Endothelial cell of umbilical vein (primary cell): ENCODE measurements at regions not wholly inside any gene's neighbourhood (a gene's known extent, or its start where the extent isn't known, plus 50 kb on each side); places are given as distances from the start of the nearest gene placed in this dataset.

Experiments
- BruUV-seq: library from RNA; stranded (reverse); fragments of 400-500 nt; replicated peaks from 2 replicates; lab custom pipeline; 2021; lab: Mats Ljungman, UMichigan
- CTCF ChIA-PET: fragments of 300-600, 350-600 bp; sonication (Branson Sonifier 250); formaldehyde crosslinking; loops from one replicate; lab custom pipeline; 2021; ENCODE audit warnings: antibody characterized with exemption, inconsistent platforms; lab: Charles Lee
- POLR2A ChIA-PET: fragments of 300-600, 350-600 bp; sonication (Branson Sonifier 250); formaldehyde crosslinking; loops from one replicate; lab custom pipeline; 2021; ENCODE audit warnings: antibody characterized with exemption, inconsistent platforms; lab: Charles Lee
- DNase-seq: peaks from one replicate; pipeline ENCODE4 v3.0.0-alpha.2; 2011; ENCODE audit warnings: low read depth, low spot score
- FAIRE-seq: peaks from 2 replicates; lab custom pipeline; 2011; peaks lifted over from hg19 to GRCh38; lab: Jason Lieb, UNC
- H2AFZ ChIP-seq: 2 replicates; pipeline ENCODE4 v1.6.0; 2012; ENCODE audit warnings: low read depth, low read length, control low read depth, inconsistent platforms
- H3K27ac ChIP-seq: 2 replicates; pipeline ENCODE4 v1.5.1; 2011; ENCODE audit warnings: low read depth, mild to moderate bottlenecking, control low read depth, low read length, moderate library complexity; ENCODE audit not compliant: insufficient read depth
- H3K27me3 ChIP-seq, 2 experiments: 2 replicates each; pipeline versions ENCODE4 v1.6.0 to v1.6.1; 2011; ENCODE audit warnings: low read length in 2 of 2, mixed read lengths in 1 of 2; ENCODE audit not compliant: control insufficient read depth in 2 of 2, insufficient read depth in 2 of 2
- H3K36me3 ChIP-seq, 2 experiments: 2 replicates in 1 of 2; 3 replicates in 1 of 2; pipeline ENCODE4 v1.5.1; 2011; ENCODE audit warnings: low read length in 2 of 2, mild to moderate bottlenecking in 1 of 2, moderate library complexity in 1 of 2; ENCODE audit not compliant: control insufficient read depth in 2 of 2, insufficient read depth in 2 of 2; ENCODE audit errors: extremely low read depth in 1 of 2
- H3K4me1 ChIP-seq: 3 replicates; pipeline ENCODE4 v1.5.1; 2011; ENCODE audit warnings: mild to moderate bottlenecking, low read length; ENCODE audit not compliant: control insufficient read depth, insufficient read depth; ENCODE audit errors: extremely low read depth
- H3K4me2 ChIP-seq: 2 replicates; pipeline ENCODE4 v1.6.1; 2011; ENCODE audit warnings: low read length, control low read depth, mixed read lengths; ENCODE audit not compliant: insufficient read depth
- H3K4me3 ChIP-seq, 3 experiments: fragments of 200-600 bp in 1 of 3; sonication (generic), shearing (Covaris generic) in 1 of 3; replicated peaks in 1 of 3; 2 replicates each; pipeline ENCODE4 v1.5.1; 2011 to 2016; ENCODE audit warnings: control low read depth in 3 of 3, low read length in 3 of 3, mild to moderate bottlenecking in 2 of 3, inconsistent platforms in 1 of 3, low read depth in 1 of 3, moderate library complexity in 1 of 3; ENCODE audit not compliant: insufficient read depth in 1 of 3
- H3K79me2 ChIP-seq: 2 replicates; pipeline ENCODE4 v1.6.0; 2012; ENCODE audit warnings: low read length, inconsistent platforms; ENCODE audit not compliant: control insufficient read depth, insufficient read depth
- H3K9ac ChIP-seq: replicated peaks from 2 replicates; pipeline ENCODE3; 2011; ENCODE audit warnings: low read length, control low read depth; ENCODE audit not compliant: insufficient read depth; ENCODE audit errors: extremely low read depth
- H3K9me1 ChIP-seq: replicated peaks from 3 replicates; pipeline ENCODE4 v1.6.0; 2011; ENCODE audit warnings: mild to moderate bottlenecking, low read length; ENCODE audit not compliant: control insufficient read depth, insufficient read depth; ENCODE audit errors: extremely low read depth
- H3K9me3 ChIP-seq: replicated peaks from 2 replicates; pipeline ENCODE4 v1.5.1; 2012; ENCODE audit warnings: low read length, inconsistent platforms; ENCODE audit not compliant: control insufficient read depth, insufficient read depth
- H4K20me1 ChIP-seq: replicated peaks from 2 replicates; pipeline ENCODE3; 2011; ENCODE audit warnings: mild to moderate bottlenecking, low read length; ENCODE audit not compliant: control insufficient read depth, insufficient read depth; ENCODE audit errors: extremely low read depth
- EZH2 ChIP-seq: IDR thresholded peaks from 2 replicates; pipeline ENCODE4 v1.6.1; 2012; ENCODE audit warnings: borderline replicate concordance, low read depth, mild to moderate bottlenecking, moderate library complexity, low read length, inconsistent platforms; ENCODE audit not compliant: severe bottlenecking
- FOS ChIP-seq: IDR thresholded peaks from 2 replicates; pipeline ENCODE4 v1.6.1; 2011; ENCODE audit warnings: mild to moderate bottlenecking, low read length, moderate library complexity, borderline replicate concordance; ENCODE audit not compliant: insufficient read depth
- GATA2 ChIP-seq: IDR thresholded peaks from 2 replicates; pipeline ENCODE4 v1.7.0; 2011; ENCODE audit warnings: low read depth, mild to moderate bottlenecking, moderate library complexity, mixed read lengths, low read length; ENCODE audit not compliant: insufficient read length, insufficient read depth
- JUN ChIP-seq: IDR thresholded peaks from 2 replicates; pipeline ENCODE4 v1.6.1; 2011; ENCODE audit warnings: borderline replicate concordance, low read depth; ENCODE audit not compliant: insufficient read length, insufficient read depth
- MYC ChIP-seq: IDR thresholded peaks from one replicate; pipeline ENCODE4 v1.6.1; 2011; ENCODE audit warnings: mild to moderate bottlenecking, low read depth, low read length
- POLR2A ChIP-seq: IDR thresholded peaks from 2 replicates; pipeline ENCODE4 v1.6.1; 2012; ENCODE audit warnings: low read depth, mild to moderate bottlenecking, control low read depth, low read length
- POLR2AphosphoS5 ChIP-seq: IDR thresholded peaks from 2 replicates; pipeline ENCODE4 v1.6.1; 2012; ENCODE audit warnings: low read depth, mild to moderate bottlenecking, control low read depth, low read length, moderate library complexity; ENCODE audit not compliant: insufficient read depth
- dilution Hi-C: fragments of 300-500 bp; cut with MboI; formaldehyde crosslinking; loops from one replicate; pipeline ENCODE4 v1.15.0; 2019; ENCODE audit warnings: low sequenced_read_pairs; ENCODE audit not compliant: extremely low pct_ligation_motif_present
- intact Hi-C: fragments of 100-400 bp; cut with micrococcal nuclease; formaldehyde crosslinking; loops from one replicate; pipeline ENCODE4 v1.10.0; 2022
- TF ChIP-seq, protein P1 (sequence below), 2 donors: IDR thresholded peaks; 1 replicate in 1 of 2; 2 replicates in 1 of 2; pipeline ENCODE4 v1.5.1; 2011; ENCODE audit warnings: low read length in 2 of 2, mild to moderate bottlenecking in 2 of 2, moderate library complexity in 2 of 2, control low read depth in 1 of 2, inconsistent platforms in 1 of 2, low read depth in 1 of 2; ENCODE audit not compliant: insufficient read depth in 1 of 2; ENCODE audit errors: extremely low read depth in 1 of 2
- TF ChIP-seq, protein P2 (sequence below): IDR thresholded peaks from 2 replicates; pipeline ENCODE4 v1.6.1; 2011; ENCODE audit not compliant: insufficient read depth, insufficient read length

DNA sequence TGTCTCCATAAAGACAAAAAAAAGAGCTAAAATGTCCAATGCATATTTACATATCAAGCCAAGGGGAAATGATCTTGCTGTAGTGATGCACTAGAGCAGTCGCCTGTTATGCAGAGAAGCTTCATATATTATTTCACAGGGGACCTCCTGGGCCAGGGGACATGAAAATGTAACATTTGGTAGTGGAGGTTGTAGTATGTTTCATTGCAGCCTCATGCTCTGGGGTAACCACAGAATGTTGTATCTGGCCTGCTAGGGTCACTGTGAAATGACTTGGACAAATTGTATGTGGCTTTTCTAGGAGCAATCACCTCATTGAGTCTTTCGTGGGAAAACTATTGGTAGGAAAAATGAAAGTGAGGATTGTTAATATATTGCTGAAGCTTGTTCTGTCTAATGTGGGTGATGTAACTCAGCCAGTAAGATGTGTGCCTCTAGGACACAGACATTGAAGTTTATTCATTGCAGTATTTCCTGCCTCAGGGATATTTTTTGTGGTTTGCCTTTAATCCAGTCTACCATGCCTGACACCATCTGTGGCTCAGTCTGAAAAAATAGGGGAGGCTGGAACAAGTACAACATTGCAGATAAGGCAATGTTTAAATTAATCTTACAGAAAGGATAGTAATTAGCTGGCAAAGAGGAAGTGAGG, 430.8 kb upstream of the TNC start:
- ChIA-PET POLR2A (no interaction called here), CTCF (no interaction called here)
- H3K36me3 ChIP-seq, result no peaks in the 10 kb centered on the region
- no peak overlapping the region for H3K4me3 ChIP-seq
- DNase-seq, result no peak
- H2AFZ ChIP-seq, result no peak overlapping the region
- FAIRE-seq, result no peak
- no peak overlapping the region for H3K27ac ChIP-seq
- no peaks in the 10 kb centered on the region for H3K9me1 ChIP-seq
- no peaks in the 10 kb centered on the region for H3K4me1 ChIP-seq
- TF ChIP-seq EZH2, result no peak
- TF ChIP-seq, protein P1, sequence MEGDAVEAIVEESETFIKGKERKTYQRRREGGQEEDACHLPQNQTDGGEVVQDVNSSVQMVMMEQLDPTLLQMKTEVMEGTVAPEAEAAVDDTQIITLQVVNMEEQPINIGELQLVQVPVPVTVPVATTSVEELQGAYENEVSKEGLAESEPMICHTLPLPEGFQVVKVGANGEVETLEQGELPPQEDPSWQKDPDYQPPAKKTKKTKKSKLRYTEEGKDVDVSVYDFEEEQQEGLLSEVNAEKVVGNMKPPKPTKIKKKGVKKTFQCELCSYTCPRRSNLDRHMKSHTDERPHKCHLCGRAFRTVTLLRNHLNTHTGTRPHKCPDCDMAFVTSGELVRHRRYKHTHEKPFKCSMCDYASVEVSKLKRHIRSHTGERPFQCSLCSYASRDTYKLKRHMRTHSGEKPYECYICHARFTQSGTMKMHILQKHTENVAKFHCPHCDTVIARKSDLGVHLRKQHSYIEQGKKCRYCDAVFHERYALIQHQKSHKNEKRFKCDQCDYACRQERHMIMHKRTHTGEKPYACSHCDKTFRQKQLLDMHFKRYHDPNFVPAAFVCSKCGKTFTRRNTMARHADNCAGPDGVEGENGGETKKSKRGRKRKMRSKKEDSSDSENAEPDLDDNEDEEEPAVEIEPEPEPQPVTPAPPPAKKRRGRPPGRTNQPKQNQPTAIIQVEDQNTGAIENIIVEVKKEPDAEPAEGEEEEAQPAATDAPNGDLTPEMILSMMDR (IDR thresholded peaks at IDR 0.05; ENCODE audit: extremely low read depth in 1 of 2, insufficient read depth in 1 of 2, low read depth in 1 of 2, low read length in 2 of 2), result no peak
- TF ChIP-seq POLR2AphosphoS5, result no peak
- dilution Hi-C loops (no loop called here), intact Hi-C loops (no loop called here)
- no peaks in the 10 kb centered on the region for H3K27me3 ChIP-seq
- no peak overlapping the region for H3K9ac ChIP-seq
- H4K20me1 ChIP-seq, result no peaks in the 10 kb centered on the region
- no peaks in the 10 kb centered on the region for H3K79me2 ChIP-seq
- no peaks in the 10 kb centered on the region for H3K9me3 ChIP-seq
- BruUV-seq, result no TSS peak
- no peak overlapping the region for H3K4me2 ChIP-seq

DNA sequence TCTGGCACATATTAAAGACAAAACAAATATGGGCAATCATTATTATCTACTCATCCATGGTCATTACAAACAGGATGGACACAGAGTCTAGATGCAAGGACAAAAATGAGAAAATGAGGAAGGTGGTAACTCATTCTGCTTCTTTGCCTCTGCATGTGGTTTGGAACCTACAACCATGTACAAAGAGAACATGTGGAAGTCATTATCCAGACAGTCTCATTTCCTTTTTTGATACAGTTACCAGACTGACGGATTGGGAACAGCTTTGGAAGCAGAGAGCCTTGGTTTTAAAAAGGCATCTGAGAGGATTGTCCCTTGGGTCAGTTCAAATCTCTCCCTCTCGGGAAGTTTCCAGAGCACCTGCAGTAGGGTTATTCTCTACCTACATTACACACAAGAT, 433.4 kb upstream of the TNC start:
- no peaks in the 10 kb centered on the region for H3K4me1 ChIP-seq
- no peaks in the 10 kb centered on the region for H3K9me3 ChIP-seq
- no peak overlapping the region for H3K27ac ChIP-seq
- no peak for FAIRE-seq
- no peak overlapping the region for H3K4me3 ChIP-seq
- no peak for TF ChIP-seq POLR2AphosphoS5
- no peak for TF ChIP-seq JUN
- TF ChIP-seq, protein P1 (IDR thresholded peaks at IDR 0.05; ENCODE audit: extremely low read depth in 1 of 2, insufficient read depth in 1 of 2, low read depth in 1 of 2, low read length in 2 of 2), result no peak
- TF ChIP-seq, protein P2, sequence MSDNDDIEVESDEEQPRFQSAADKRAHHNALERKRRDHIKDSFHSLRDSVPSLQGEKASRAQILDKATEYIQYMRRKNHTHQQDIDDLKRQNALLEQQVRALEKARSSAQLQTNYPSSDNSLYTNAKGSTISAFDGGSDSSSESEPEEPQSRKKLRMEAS, result no peak
- TF ChIP-seq POLR2A, result no peak
- no peak for TF ChIP-seq MYC
- TF ChIP-seq EZH2, result no peak
- no peak for TF ChIP-seq GATA2
- TF ChIP-seq FOS, result no peak
- H2AFZ ChIP-seq, result no peak overlapping the region
- H3K9ac ChIP-seq, result no peak overlapping the region
- H3K4me2 ChIP-seq, result no peak overlapping the region
- no TSS peak for BruUV-seq
- intact Hi-C loops, result no loop called here
- POLR2A ChIA-PET, result no interaction called here
- dilution Hi-C loops, result no loop called here
- H3K27me3 ChIP-seq, result no peaks in the 10 kb centered on the region
- CTCF ChIA-PET, result no interaction called here
- no peaks in the 10 kb centered on the region for H3K9me1 ChIP-seq
- H3K79me2 ChIP-seq, result no peaks in the 10 kb centered on the region
- no peak for DNase-seq
- no peaks in the 10 kb centered on the region for H3K36me3 ChIP-seq
- no peaks in the 10 kb centered on the region for H4K20me1 ChIP-seq
